ENCODE measurements at regions not wholly inside any gene's neighbourhood (a gene's known extent, or its start where the extent isn't known, plus 50 kb on each side); places are given as distances from the start of the nearest gene placed in this dataset.

- no peak overlapping the region for H3K4me2 ChIP-seq (replicated peaks; ENCODE audit: extremely low read depth, low read length, poor library complexity, severe bottlenecking)
- no peaks in the 10 kb centered on the region for H3K9me3 ChIP-seq (replicated peaks in 1 of 2; ENCODE audit: control insufficient read depth in 1 of 2, insufficient read depth in 1 of 2, low read length in 2 of 2)
- peaks cover 0 to 3% (median 0%) of the 10 kb centered on the region in 7 donors for H3K9me3 Mint-ChIP-seq
- WGBS (ENCODE audit: insufficient coverage): no CpG with 5 or more reads among the region's 2 CpGs
- H3K4me3 Mint-ChIP-seq: no peak overlapping the region
- H3K4me3 ChIP-seq (replicated peaks in 1 of 3; ENCODE audit: low read depth in 2 of 3, low read length in 3 of 3): no peak overlapping the region
- H2AFZ ChIP-seq (ENCODE audit: insufficient read depth, low read depth, low read length, poor library complexity, severe bottlenecking): no peak overlapping the region
- H3K9ac ChIP-seq (ENCODE audit: insufficient read depth, low read length, poor library complexity, severe bottlenecking): no peak overlapping the region
- H3K27ac Mint-ChIP-seq: no peak overlapping the region
- H3K79me2 ChIP-seq (ENCODE audit: insufficient read depth, low read length): no peaks in the 10 kb centered on the region
- no peak overlapping the region for H3K27ac ChIP-seq (ENCODE audit: low read depth in 1 of 2, low read length in 2 of 2)
- no peak for DNase-seq
- H3K4me1 ChIP-seq (ENCODE audit: control insufficient read depth in 1 of 2, insufficient read depth in 2 of 2, low read length in 2 of 2): no peaks in the 10 kb centered on the region
- H3K27me3 ChIP-seq (ENCODE audit: control insufficient read depth in 2 of 2, insufficient read depth in 2 of 2, low read length in 2 of 2): no peaks in the 10 kb centered on the region
- H3K4me1 Mint-ChIP-seq: no peaks in the 10 kb centered on the region
- intact Hi-C loops (cut with micrococcal nuclease): no loop called here
- no peaks in the 10 kb centered on the region for H3K27me3 Mint-ChIP-seq (ENCODE audit: low read depth in 3 of 3)
- no peaks in the 10 kb centered on the region for H3K36me3 ChIP-seq (replicated peaks in 1 of 2; ENCODE audit: control insufficient read depth in 1 of 2, insufficient read depth in 2 of 2, low read length in 2 of 2)
- no peaks in the 10 kb centered on the region for H4K20me1 ChIP-seq (ENCODE audit: insufficient read depth, low read length)
- no peaks in the 10 kb centered on the region for H3K36me3 Mint-ChIP-seq
- TF ChIP-seq CTCF (IDR thresholded peaks at IDR 0.05): no peak
These were observed 448.6 kb downstream of the PCDH18 start for GRCh38 chr4:137083571-137084135.

GRCh38 chr4:137082061-137082460 lies 450.2 kb downstream of the PCDH18 start:
- TF ChIP-seq CTCF (IDR thresholded peaks at IDR 0.05): no peak
- WGBS (ENCODE audit: insufficient coverage): no CpG with 5 or more reads among the region's 1 CpG
- H3K36me3 Mint-ChIP-seq: no peaks in the 10 kb centered on the region
- Histone ChIP-seq H3K79me2 (ENCODE audit: insufficient read depth, low read length) (no peaks in the 10 kb centered on the region), H3K9ac (ENCODE audit: insufficient read depth, low read length, poor library complexity, severe bottlenecking) (no peak overlapping the region), H3K27me3 (ENCODE audit: control insufficient read depth in 2 of 2, insufficient read depth in 2 of 2, low read length in 2 of 2) (no peaks in the 10 kb centered on the region), H3K4me1 (ENCODE audit: control insufficient read depth in 1 of 2, insufficient read depth in 2 of 2, low read length in 2 of 2) (no peaks in the 10 kb centered on the region), H2AFZ (ENCODE audit: insufficient read depth, low read depth, low read length, poor library complexity, severe bottlenecking) (no peak overlapping the region), H3K9me3 (replicated peaks in 1 of 2; ENCODE audit: control insufficient read depth in 1 of 2, insufficient read depth in 1 of 2, low read length in 2 of 2) (peaks cover 0 to 5% of the 10 kb centered on the region in 2 donors), H3K4me3 (replicated peaks in 1 of 3; ENCODE audit: low read depth in 2 of 3, low read length in 3 of 3) (no peak overlapping the region), H3K4me2 (replicated peaks; ENCODE audit: extremely low read depth, low read length, poor library complexity, severe bottlenecking) (no peak overlapping the region), H3K27ac (ENCODE audit: low read depth in 1 of 2, low read length in 2 of 2) (no peak overlapping the region), H3K36me3 (replicated peaks in 1 of 2; ENCODE audit: control insufficient read depth in 1 of 2, insufficient read depth in 2 of 2, low read length in 2 of 2) (no peaks in the 10 kb centered on the region), H4K20me1 (ENCODE audit: insufficient read depth, low read length) (no peaks in the 10 kb centered on the region)
- H3K9me3 Mint-ChIP-seq: peaks cover 0 to 4% (median 0%) of the 10 kb centered on the region in 7 donors
- H3K27me3 Mint-ChIP-seq (ENCODE audit: low read depth in 3 of 3): no peaks in the 10 kb centered on the region
- no peak overlapping the region for H3K27ac Mint-ChIP-seq
- no peaks in the 10 kb centered on the region for H3K4me1 Mint-ChIP-seq
- no peak overlapping the region for H3K4me3 Mint-ChIP-seq
- intact Hi-C loops (cut with micrococcal nuclease): no loop called here
- no peak for DNase-seq
